Endothelial cell (in vitro differentiated cells): ENCODE measurements at regions not wholly inside any gene's neighbourhood (a gene's known extent, or its start where the extent isn't known, plus 50 kb on each side); places are given as distances from the start of the nearest gene placed in this dataset.

Experiments
- DNase-seq: peaks from one replicate; pipeline ENCODE4 v3.0.0; 2021; ENCODE audit warnings: low spot score
- H3K27ac Mint-ChIP-seq: one replicate; pipeline ENCODE4 v1.8.0; 2021; ENCODE audit warnings: mixed read lengths, inconsistent platforms; ENCODE audit not compliant: unreplicated experiment
- H3K27me3 Mint-ChIP-seq: one replicate; pipeline ENCODE4 v1.8.0; 2021; ENCODE audit warnings: mild to moderate bottlenecking, moderate library complexity, mixed read lengths, inconsistent platforms; ENCODE audit not compliant: unreplicated experiment
- H3K36me3 Mint-ChIP-seq: one replicate; pipeline ENCODE4 v1.8.0; 2021; ENCODE audit warnings: mild to moderate bottlenecking, low read depth, mixed read lengths, inconsistent platforms; ENCODE audit not compliant: unreplicated experiment
- H3K4me1 Mint-ChIP-seq: one replicate; pipeline ENCODE4 v1.8.0; 2021; ENCODE audit warnings: mild to moderate bottlenecking, mixed read lengths, inconsistent platforms; ENCODE audit not compliant: unreplicated experiment
- H3K4me3 Mint-ChIP-seq: one replicate; pipeline ENCODE4 v1.8.0; 2021; ENCODE audit warnings: mild to moderate bottlenecking, mixed read lengths, inconsistent platforms; ENCODE audit not compliant: unreplicated experiment
- H3K9me3 Mint-ChIP-seq: one replicate; pipeline ENCODE4 v1.8.0; 2021; ENCODE audit warnings: mixed read lengths, inconsistent platforms; ENCODE audit not compliant: unreplicated experiment
- CTCF ChIP-seq: fragments of 200-600 bp; sonication (generic); IDR thresholded peaks from one replicate; pipeline ENCODE4 v1.5.0; 2021; ENCODE audit warnings: antibody characterized with exemption; ENCODE audit not compliant: unreplicated experiment

DNA sequence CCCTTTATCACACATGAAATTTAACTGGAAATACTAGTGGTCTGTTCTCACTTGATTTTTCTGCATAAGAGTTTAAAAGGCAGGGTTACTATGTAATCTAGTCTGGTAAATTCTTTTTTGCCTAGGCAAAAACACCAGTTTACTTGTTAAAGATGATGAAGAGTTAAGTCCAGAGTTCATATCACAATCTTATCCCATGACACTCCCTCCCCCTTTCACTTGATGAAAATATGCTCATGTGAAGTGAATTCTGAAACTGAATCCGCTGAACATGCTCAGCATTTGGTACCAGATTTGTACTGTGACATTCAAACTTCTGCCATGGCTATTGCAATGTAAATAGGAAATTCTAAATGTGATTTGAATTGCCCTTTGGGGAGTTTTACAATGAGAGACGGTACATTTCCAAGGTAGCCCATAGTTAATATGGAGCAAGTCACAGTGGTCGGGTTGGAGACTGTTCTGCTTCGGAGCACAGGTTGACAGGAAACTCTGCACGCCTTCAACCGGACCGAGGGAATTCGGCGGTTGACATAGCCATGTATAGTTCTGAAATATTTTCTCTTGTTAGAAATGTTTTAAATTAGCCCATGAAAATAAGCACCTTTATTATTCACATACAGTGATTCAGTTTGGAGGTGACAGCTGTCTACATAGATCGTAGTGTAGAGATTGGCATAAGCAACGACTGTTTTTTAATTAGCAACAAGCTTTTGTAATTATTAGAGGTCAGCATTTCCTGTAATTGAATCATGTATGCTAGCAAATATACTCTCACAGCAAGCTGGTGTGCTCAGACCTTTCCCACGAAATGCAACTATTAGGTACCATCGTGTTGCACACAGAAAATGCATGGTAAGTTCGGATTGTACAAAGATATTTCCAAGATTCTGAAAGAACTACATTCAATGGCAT lies 768.6 kb upstream of the GOLIM4 start:
- Mint-ChIP-seq H3K4me3 (no peak overlapping the region), H3K27me3 (no peaks in the 10 kb centered on the region), H3K36me3 (no peaks in the 10 kb centered on the region), H3K9me3 (no peaks in the 10 kb centered on the region), H3K27ac (no peak overlapping the region), H3K4me1 (peaks cover 11% of the 10 kb centered on the region)
- no peak for DNase-seq
- no peak for TF ChIP-seq CTCF

DNA sequence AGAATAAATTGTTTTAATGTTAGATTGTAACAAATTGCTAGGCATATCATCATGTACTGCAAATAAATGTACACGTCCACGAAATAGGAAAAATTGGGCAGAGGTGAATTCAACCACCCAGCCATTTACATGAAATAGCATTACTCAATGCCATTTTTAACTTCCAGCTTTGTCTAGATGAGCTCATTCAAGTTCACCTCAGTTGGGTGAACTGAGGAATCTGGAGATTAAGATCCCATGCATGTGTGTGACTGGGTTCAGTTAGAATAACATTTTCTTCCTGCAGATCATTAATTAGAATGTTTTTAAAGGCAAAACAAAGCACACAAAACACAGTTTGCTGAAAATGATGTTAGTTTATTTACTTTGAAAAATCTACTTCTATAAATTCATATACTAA lies 767.8 kb upstream of the GOLIM4 start:
- Mint-ChIP-seq H3K4me3 (no peak overlapping the region), H3K36me3 (no peaks in the 10 kb centered on the region), H3K9me3 (no peaks in the 10 kb centered on the region), H3K27ac (no peak overlapping the region), H3K4me1 (peaks cover 11% of the 10 kb centered on the region), H3K27me3 (no peaks in the 10 kb centered on the region)
- no peak for DNase-seq
- no peak for TF ChIP-seq CTCF

DNA sequence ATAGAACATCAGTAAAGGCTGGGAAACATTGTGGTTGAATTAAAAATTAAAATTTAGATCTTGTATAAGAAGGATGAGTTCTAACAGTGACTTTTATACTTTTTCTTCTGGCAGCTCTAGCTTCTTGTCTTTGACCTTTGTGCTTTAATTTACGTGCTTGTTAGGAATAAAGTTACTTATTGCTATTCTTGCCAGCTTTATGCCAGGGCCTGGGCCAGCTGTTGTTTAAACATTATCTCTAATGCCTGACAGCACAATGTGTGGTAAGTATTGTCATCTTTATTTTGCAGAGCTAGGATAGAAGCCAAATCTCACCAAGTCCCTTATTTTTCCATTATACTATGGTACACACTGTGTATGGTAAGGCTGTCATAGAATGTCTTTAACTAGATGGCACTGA lies 766.7 kb upstream of the GOLIM4 start:
- H3K36me3 Mint-ChIP-seq = no peaks in the 10 kb centered on the region
- no peak for DNase-seq
- peaks cover 11% of the 10 kb centered on the region for H3K4me1 Mint-ChIP-seq
- H3K27ac Mint-ChIP-seq = no peak overlapping the region
- no peak for TF ChIP-seq CTCF
- H3K4me3 Mint-ChIP-seq = no peak overlapping the region
- no peaks in the 10 kb centered on the region for H3K9me3 Mint-ChIP-seq
- no peaks in the 10 kb centered on the region for H3K27me3 Mint-ChIP-seq

- Mint-ChIP-seq H3K27me3 (no peaks in the 10 kb centered on the region), H3K9me3 (no peaks in the 10 kb centered on the region), H3K36me3 (no peaks in the 10 kb centered on the region), H3K4me3 (no peak overlapping the region), H3K4me1 (peaks cover 2% of the 10 kb centered on the region), H3K27ac (no peak overlapping the region)
- no peak for TF ChIP-seq CTCF
- DNase-seq = no peak
These were observed 764.9 kb upstream of the GOLIM4 start for GRCh38 chr3:168860592-168860991.

- no peaks in the 10 kb centered on the region for H3K27me3 Mint-ChIP-seq
- TF ChIP-seq CTCF = no peak
- H3K36me3 Mint-ChIP-seq = no peaks in the 10 kb centered on the region
- no peak for DNase-seq
- no peak overlapping the region for H3K4me3 Mint-ChIP-seq
- no peaks in the 10 kb centered on the region for H3K9me3 Mint-ChIP-seq
- H3K4me1 Mint-ChIP-seq = peaks cover 2% of the 10 kb centered on the region
- H3K27ac Mint-ChIP-seq = no peak overlapping the region
These were observed 764.3 kb upstream of the GOLIM4 start for GRCh38 chr3:168860028-168860427.
